GM12874 (cell line): ENCODE measurements at regions not wholly inside any gene's neighbourhood (a gene's known extent, or its start where the extent isn't known, plus 50 kb on each side); places are given as distances from the start of the nearest gene placed in this dataset.

Source experiments
- CTCF ChIP-seq: IDR thresholded peaks from 2 replicates; pipeline ENCODE4 v1.5.1; 2011; ENCODE audit warnings: low read depth, mild to moderate bottlenecking, control low read depth, low read length, moderate library complexity; ENCODE audit not compliant: insufficient read depth

GRCh38 chr15:77944002-77944867 is 133.3 kb downstream of the TBC1D2B start:
- TF ChIP-seq CTCF, result no peak

- TF ChIP-seq CTCF, result no peak
Measured at GRCh38 chr15:77942611-77943211, 134.8 kb downstream of the TBC1D2B start.

- TF ChIP-seq CTCF, result no peak
Measured at GRCh38 chr15:77940381-77940947, 137.0 kb downstream of the TBC1D2B start.

GRCh38 chr15:77939851-77940250 is 137.7 kb downstream of the TBC1D2B start:
- no peak for TF ChIP-seq CTCF

- no peak for TF ChIP-seq CTCF
Measured at GRCh38 chr15:77921664-77922063, 155.8 kb downstream of the TBC1D2B start.

- no peak for TF ChIP-seq CTCF
Measured at GRCh38 chr15:77915261-77915960, 162.1 kb downstream of the TBC1D2B start.

GRCh38 chr15:77910030-77910911 is 167.2 kb downstream of the TBC1D2B start:
- TF ChIP-seq CTCF, result peak; percentile 58
